MM.1S (cell line): ENCODE measurements at regions not wholly inside any gene's neighbourhood (a gene's known extent, or its start where the extent isn't known, plus 50 kb on each side); places are given as distances from the start of the nearest gene placed in this dataset.

Experiments used
- DNase-seq: peaks from one replicate; pipeline ENCODE4 v3.0.0-alpha.2; 2015
- H2AFZ ChIP-seq: fragments of 300-600 bp; sonication (generic); 2 replicates; pipeline ENCODE4 v1.6.0; 2016; ENCODE audit warnings: antibody characterized with exemption, low read length
- H3F3A ChIP-seq: fragments of 300-600 bp; sonication (generic); 2 replicates; pipeline ENCODE4 v1.6.1; 2016; ENCODE audit warnings: mild to moderate bottlenecking, antibody characterized with exemption, low read length, moderate library complexity, mixed read lengths; ENCODE audit not compliant: insufficient read depth
- H3K27ac ChIP-seq: fragments of 300-600 bp; sonication (generic); 2 replicates; pipeline ENCODE4 v1.5.1; 2016; ENCODE audit warnings: mild to moderate bottlenecking, low read length
- H3K27me3 ChIP-seq: fragments of 300-600 bp; sonication (generic); replicated peaks from 2 replicates; pipeline ENCODE4 v1.6.0; 2016; ENCODE audit warnings: low read length; ENCODE audit not compliant: insufficient read depth
- H3K36me3 ChIP-seq: fragments of 300-600 bp; sonication (generic); replicated peaks from 2 replicates; pipeline ENCODE4 v1.6.1; 2016; ENCODE audit warnings: mild to moderate bottlenecking, low read length, mixed read lengths; ENCODE audit not compliant: insufficient read depth
- H3K4me1 ChIP-seq: fragments of 300-600 bp; sonication (generic); 2 replicates; pipeline ENCODE4 v1.6.1; 2016; ENCODE audit warnings: low read length, mixed read lengths
- H3K4me2 ChIP-seq: fragments of 300-600 bp; sonication (generic); 2 replicates; pipeline ENCODE4 v1.6.0; 2016; ENCODE audit warnings: low read depth, low read length
- H3K4me3 ChIP-seq: fragments of 300-600 bp; sonication (generic); 2 replicates; pipeline ENCODE4 v1.5.1; 2016; ENCODE audit warnings: low read length, mixed read lengths
- H3K79me2 ChIP-seq: fragments of 300-600 bp; sonication (generic); 2 replicates; pipeline ENCODE4 v1.6.1; 2016; ENCODE audit warnings: mixed run types, low read length, mixed read lengths
- H3K9ac ChIP-seq: fragments of 300-600 bp; sonication (generic); 2 replicates; pipeline ENCODE4 v1.6.1; 2016; ENCODE audit warnings: low read length, mixed read lengths
- H3K9me2 ChIP-seq: fragments of 300-600 bp; sonication (generic); replicated peaks from 2 replicates; pipeline ENCODE4 v1.6.1; 2016; ENCODE audit warnings: mild to moderate bottlenecking, low read length, mixed read lengths; ENCODE audit not compliant: insufficient read depth
- H3K9me3 ChIP-seq: fragments of 300-600 bp; sonication (generic); replicated peaks from 2 replicates; pipeline ENCODE4 v1.6.1; 2016; ENCODE audit warnings: mild to moderate bottlenecking, low read length, mixed read lengths; ENCODE audit not compliant: insufficient read depth
- H4K20me1 ChIP-seq: fragments of 300-600 bp; sonication (generic); 2 replicates; pipeline ENCODE4 v1.6.1; 2016; ENCODE audit warnings: mild to moderate bottlenecking, low read length, moderate library complexity, mixed read lengths; ENCODE audit not compliant: insufficient read depth
- EZH2 ChIP-seq: fragments of 300-600 bp; sonication (generic); optimal IDR thresholded peaks from 2 replicates; pipeline ENCODE3; 2017; ENCODE audit warnings: low read depth, mild to moderate bottlenecking, antibody characterized with exemption, low read length, mixed read lengths
- EZH2phosphoT487 ChIP-seq: fragments of 300-600 bp; sonication (generic); IDR thresholded peaks from 2 replicates; pipeline ENCODE4 v1.6.1; 2018; ENCODE audit warnings: antibody characterized with exemption, low read length
- TF ChIP-seq, protein P1 (sequence below): fragments of 300-600 bp; sonication (generic); IDR thresholded peaks from 2 replicates; pipeline ENCODE4 v1.5.1; 2016; ENCODE audit warnings: antibody characterized with exemption, low read length, mixed read lengths

DNA sequence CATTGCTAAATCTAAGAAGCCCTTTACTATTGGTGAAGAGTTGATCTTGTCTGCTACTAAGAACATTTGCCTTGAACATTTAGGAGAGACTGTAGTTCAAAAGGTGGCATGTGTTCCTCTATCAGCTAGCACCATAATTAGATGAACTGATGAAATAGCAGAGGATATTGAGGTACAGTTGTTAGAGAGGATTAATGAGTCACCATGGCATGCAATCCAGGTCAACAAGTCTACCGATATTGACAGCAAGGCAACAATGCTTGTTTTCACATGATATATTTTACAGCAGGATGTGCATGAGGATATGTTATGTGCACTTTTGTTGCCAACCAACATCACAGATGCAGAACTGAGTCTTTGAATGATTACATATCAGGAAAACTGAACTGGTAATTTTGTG, 134.3 kb upstream of the CDH9 start:
- no peak for DNase-seq
- H3K9me3 ChIP-seq, result no peaks in the 10 kb centered on the region
- H3F3A ChIP-seq, result no peaks in the 10 kb centered on the region
- H3K9me2 ChIP-seq, result no peaks in the 10 kb centered on the region
- no peak overlapping the region for H3K4me2 ChIP-seq
- no peak overlapping the region for H3K27ac ChIP-seq
- no peak overlapping the region for H3K4me3 ChIP-seq
- H3K9ac ChIP-seq, result no peak overlapping the region
- H3K27me3 ChIP-seq, result no peaks in the 10 kb centered on the region
- H3K4me1 ChIP-seq, result no peaks in the 10 kb centered on the region
- no peak overlapping the region for H2AFZ ChIP-seq
- TF ChIP-seq EZH2phosphoT487 (no peak), EZH2 (no peak)
- TF ChIP-seq, protein P1, sequence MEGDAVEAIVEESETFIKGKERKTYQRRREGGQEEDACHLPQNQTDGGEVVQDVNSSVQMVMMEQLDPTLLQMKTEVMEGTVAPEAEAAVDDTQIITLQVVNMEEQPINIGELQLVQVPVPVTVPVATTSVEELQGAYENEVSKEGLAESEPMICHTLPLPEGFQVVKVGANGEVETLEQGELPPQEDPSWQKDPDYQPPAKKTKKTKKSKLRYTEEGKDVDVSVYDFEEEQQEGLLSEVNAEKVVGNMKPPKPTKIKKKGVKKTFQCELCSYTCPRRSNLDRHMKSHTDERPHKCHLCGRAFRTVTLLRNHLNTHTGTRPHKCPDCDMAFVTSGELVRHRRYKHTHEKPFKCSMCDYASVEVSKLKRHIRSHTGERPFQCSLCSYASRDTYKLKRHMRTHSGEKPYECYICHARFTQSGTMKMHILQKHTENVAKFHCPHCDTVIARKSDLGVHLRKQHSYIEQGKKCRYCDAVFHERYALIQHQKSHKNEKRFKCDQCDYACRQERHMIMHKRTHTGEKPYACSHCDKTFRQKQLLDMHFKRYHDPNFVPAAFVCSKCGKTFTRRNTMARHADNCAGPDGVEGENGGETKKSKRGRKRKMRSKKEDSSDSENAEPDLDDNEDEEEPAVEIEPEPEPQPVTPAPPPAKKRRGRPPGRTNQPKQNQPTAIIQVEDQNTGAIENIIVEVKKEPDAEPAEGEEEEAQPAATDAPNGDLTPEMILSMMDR, result no peak
- H3K36me3 ChIP-seq, result no peaks in the 10 kb centered on the region
- no peaks in the 10 kb centered on the region for H3K79me2 ChIP-seq
- H4K20me1 ChIP-seq, result no peaks in the 10 kb centered on the region

- H3K36me3 ChIP-seq, result no peaks in the 10 kb centered on the region
Observed at GRCh38 chr5:27171761-27172261, 133.4 kb upstream of the CDH9 start.

DNA sequence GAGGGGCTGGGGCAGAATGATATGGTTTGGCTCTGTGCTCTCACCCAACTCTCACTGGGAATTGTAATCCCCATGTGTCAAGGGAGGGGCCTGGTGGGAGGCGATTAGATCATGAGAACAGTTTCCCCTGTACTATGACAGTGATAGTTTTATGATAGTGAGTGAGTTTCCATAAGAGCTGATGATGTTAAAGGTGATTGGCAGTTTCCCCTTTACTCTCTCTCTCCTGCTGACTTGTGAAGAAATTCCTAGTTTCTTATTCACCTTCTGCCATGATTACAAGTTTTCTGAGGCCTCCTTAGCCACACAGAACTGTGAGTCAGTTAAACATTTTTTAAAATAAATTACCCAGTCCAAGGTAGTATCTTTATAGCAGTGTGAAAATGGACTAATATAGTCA, 120.4 kb upstream of the CDH9 start:
- no peaks in the 10 kb centered on the region for H3K9me2 ChIP-seq
- no peaks in the 10 kb centered on the region for H3F3A ChIP-seq
- no peaks in the 10 kb centered on the region for H3K79me2 ChIP-seq
- no peak overlapping the region for H3K4me3 ChIP-seq
- no peaks in the 10 kb centered on the region for H3K27me3 ChIP-seq
- H3K4me1 ChIP-seq, result no peaks in the 10 kb centered on the region
- no peaks in the 10 kb centered on the region for H3K9me3 ChIP-seq
- H2AFZ ChIP-seq, result no peak overlapping the region
- no peak overlapping the region for H3K4me2 ChIP-seq
- no peak overlapping the region for H3K27ac ChIP-seq
- no peak overlapping the region for H3K9ac ChIP-seq
- DNase-seq, result no peak
- H4K20me1 ChIP-seq, result no peaks in the 10 kb centered on the region
- TF ChIP-seq EZH2phosphoT487 (no peak), EZH2 (no peak)
- TF ChIP-seq, protein P1, result no peak
- no peaks in the 10 kb centered on the region for H3K36me3 ChIP-seq

More at GRCh38 chr5:27171761-27172261, 133.4 kb upstream of the CDH9 start:
- H3K4me2 ChIP-seq, result no peak overlapping the region
- TF ChIP-seq EZH2, result no peak
- TF ChIP-seq, protein P1, result no peak
- TF ChIP-seq EZH2phosphoT487, result no peak
- no peaks in the 10 kb centered on the region for H3K9me3 ChIP-seq
- H3K4me3 ChIP-seq, result no peak overlapping the region
- DNase-seq, result no peak
- no peak overlapping the region for H3K9ac ChIP-seq
- no peaks in the 10 kb centered on the region for H3K27me3 ChIP-seq
- H3F3A ChIP-seq, result no peaks in the 10 kb centered on the region
- H4K20me1 ChIP-seq, result no peaks in the 10 kb centered on the region
- no peaks in the 10 kb centered on the region for H3K79me2 ChIP-seq
- no peak overlapping the region for H3K27ac ChIP-seq
- H3K9me2 ChIP-seq, result no peaks in the 10 kb centered on the region
- no peak overlapping the region for H2AFZ ChIP-seq
- H3K4me1 ChIP-seq, result no peaks in the 10 kb centered on the region
